WTC11 (cell line): ENCODE measurements at regions not wholly inside any gene's neighbourhood (a gene's known extent, or its start where the extent isn't known, plus 50 kb on each side); places are given as distances from the start of the nearest gene placed in this dataset.

Source experiments
- ATAC-seq: fragments of 200-7000 bp; cut with Tn5 transposase; 2 replicates; pipeline ENCODE4 v1.10.0; 2021; ENCODE audit warnings: mild to moderate bottlenecking, moderate library complexity
- CTCF ChIA-PET: fragments of 300-600 bp; sonication (Branson Sonifier 250); formaldehyde crosslinking; loops from one replicate; lab custom pipeline; 2021; ENCODE audit warnings: antibody characterized with exemption; lab: Charles Lee
- POLR2A ChIA-PET: fragments of 350-600 bp; sonication (Branson Sonifier 250); formaldehyde crosslinking; loops from one replicate; lab custom pipeline; 2021; ENCODE audit warnings: antibody characterized with exemption; lab: Charles Lee
- DNase-seq: peaks from one replicate; pipeline ENCODE4 v3.0.0; 2021; ENCODE audit warnings: low spot score
- H3K27ac Mint-ChIP-seq: 2 replicates; pipeline ENCODE4 v1.8.0; 2021; ENCODE audit warnings: mixed read lengths
- H3K27me3 Mint-ChIP-seq: 2 replicates; pipeline ENCODE4 v1.8.0; 2021; ENCODE audit warnings: low read depth, mild to moderate bottlenecking, moderate library complexity, mixed read lengths
- H3K36me3 Mint-ChIP-seq: 2 replicates; pipeline ENCODE4 v1.8.0; 2021; ENCODE audit warnings: mixed read lengths
- H3K4me1 Mint-ChIP-seq: 2 replicates; pipeline ENCODE4 v1.8.0; 2022; ENCODE audit warnings: mixed read lengths
- H3K4me3 Mint-ChIP-seq: 2 replicates; pipeline ENCODE4 v1.8.0; 2021; ENCODE audit warnings: mild to moderate bottlenecking, moderate library complexity, mixed read lengths
- H3K9me3 Mint-ChIP-seq: 2 replicates; pipeline ENCODE4 v1.8.0; 2021; ENCODE audit warnings: mixed read lengths
- CREB1 ChIP-seq: sonication (generic); formaldehyde crosslinking; IDR thresholded peaks from 2 replicates; pipeline ENCODE4 v1.8.0; 2023; ENCODE audit warnings: mild to moderate bottlenecking, missing genetic modification reagents
- ELF4 ChIP-seq: sonication (generic); formaldehyde crosslinking; IDR thresholded peaks from 2 replicates; pipeline ENCODE4 v1.8.1; 2022; ENCODE audit warnings: low read depth, mild to moderate bottlenecking, moderate library complexity, missing genetic modification reagents
- ETV6 ChIP-seq: sonication (generic); formaldehyde crosslinking; IDR thresholded peaks from 2 replicates; pipeline ENCODE4 v1.8.1; 2022; ENCODE audit warnings: mild to moderate bottlenecking, missing genetic modification reagents
- HMGA2 ChIP-seq: fragments of 250-450 bp; sonication (Bioruptor Pico); IDR thresholded peaks from 2 replicates; pipeline ENCODE4 v1.4.0; 2021; ENCODE audit warnings: mild to moderate bottlenecking, moderate library complexity
- NFATC4 ChIP-seq: fragments of 250-450 bp; sonication (Bioruptor Pico); IDR thresholded peaks from 2 replicates; pipeline ENCODE4 v1.9.0; 2021; ENCODE audit warnings: mild to moderate bottlenecking
- PREB ChIP-seq: sonication (generic); formaldehyde crosslinking; IDR thresholded peaks from 2 replicates; pipeline ENCODE4 v1.8.1; 2022; ENCODE audit warnings: mild to moderate bottlenecking, missing genetic modification reagents, moderate library complexity, borderline replicate concordance
- SMAD3 ChIP-seq: sonication (generic); formaldehyde crosslinking; IDR thresholded peaks from 2 replicates; pipeline ENCODE4 v1.8.0; 2022; ENCODE audit warnings: missing genetic modification reagents, mild to moderate bottlenecking, borderline replicate concordance
- SP1 ChIP-seq: sonication (generic); formaldehyde crosslinking; conservative IDR thresholded peaks from 2 replicates; pipeline ENCODE4 v1.8.1; 2022; ENCODE audit warnings: missing genetic modification reagents
- ZBTB21 ChIP-seq: sonication (generic); formaldehyde crosslinking; IDR thresholded peaks from 2 replicates; pipeline ENCODE4 v1.8.1; 2023; ENCODE audit warnings: mild to moderate bottlenecking, missing genetic modification reagents, borderline replicate concordance
- ZNF138 ChIP-seq: sonication (generic); formaldehyde crosslinking; conservative IDR thresholded peaks from 2 replicates; pipeline ENCODE4 v1.8.1; 2022; ENCODE audit warnings: mild to moderate bottlenecking, moderate library complexity, missing genetic modification reagents
- ZNF232 ChIP-seq: sonication (generic); formaldehyde crosslinking; IDR thresholded peaks from 2 replicates; pipeline ENCODE4 v1.8.0; 2022; ENCODE audit warnings: mild to moderate bottlenecking, missing genetic modification reagents
- ZNF423 ChIP-seq: fragments of 250-450 bp; sonication (Bioruptor Pico); IDR thresholded peaks from 2 replicates; pipeline ENCODE4 v2.1.2; 2022; ENCODE audit warnings: mild to moderate bottlenecking, moderate library complexity
- ZNF425 ChIP-seq: fragments of 250-450 bp; sonication (Bioruptor Pico); conservative IDR thresholded peaks from 2 replicates; pipeline ENCODE4 v1.9.0; 2021; ENCODE audit warnings: mild to moderate bottlenecking
- TF ChIP-seq, protein P1 (sequence below): sonication (generic); formaldehyde crosslinking; IDR thresholded peaks from 2 replicates; pipeline ENCODE4 v1.8.1; 2023; ENCODE audit warnings: mild to moderate bottlenecking, missing genetic modification reagents, moderate library complexity
- TF ChIP-seq, protein P2 (sequence below): sonication (generic); formaldehyde crosslinking; IDR thresholded peaks from 2 replicates; pipeline ENCODE4 v1.8.0; 2022; ENCODE audit warnings: mild to moderate bottlenecking, missing genetic modification reagents
- TF ChIP-seq, protein P3 (sequence below): sonication (generic); formaldehyde crosslinking; IDR thresholded peaks from 2 replicates; pipeline ENCODE4 v1.8.0; 2023; ENCODE audit warnings: missing genetic modification reagents, mild to moderate bottlenecking, borderline replicate concordance
- TF ChIP-seq, protein P4 (sequence below): fragments of 250-450 bp; sonication (Bioruptor Pico); IDR thresholded peaks from 2 replicates; pipeline ENCODE4 v2.1.2; 2022; ENCODE audit warnings: mild to moderate bottlenecking, moderate library complexity
- TF ChIP-seq, protein P5 (sequence below): sonication (generic); formaldehyde crosslinking; IDR thresholded peaks from 2 replicates; pipeline ENCODE4 v1.8.0; 2022; ENCODE audit warnings: missing genetic modification reagents
- TF ChIP-seq, protein P6 (sequence below): fragments of 250-450 bp; sonication (Bioruptor Pico); IDR thresholded peaks from 2 replicates; pipeline ENCODE4 v1.9.0; 2021; ENCODE audit warnings: mild to moderate bottlenecking

GRCh38 chr7:35399216-35399615 lies 145.3 kb upstream of the TBX20 start:
- ATAC-seq: no peak
- 0 out of 2 replicates have a peak, but pooled peaks cover 3% of the 10 kb centered on the region for H3K4me1 Mint-ChIP-seq
- CTCF ChIA-PET: no interaction called here
- TF ChIP-seq HMGA2 (no peak), SMAD3 (CRISPR knock-in tag) (no peak), ZNF425 (CRISPR knock-in tag) (no peak), CREB1 (CRISPR knock-in tag) (no peak), ZNF232 (CRISPR knock-in tag) (no peak), ZNF138 (CRISPR knock-in tag) (no peak), ETV6 (no peak), SP1 (CRISPR knock-in tag) (no peak), ELF4 (CRISPR knock-in tag) (no peak), PREB (CRISPR knock-in tag) (no peak), NFATC4 (CRISPR knock-in tag) (no peak), ZBTB21 (no peak), ZNF423 (no peak)
- TF ChIP-seq, protein P1, sequence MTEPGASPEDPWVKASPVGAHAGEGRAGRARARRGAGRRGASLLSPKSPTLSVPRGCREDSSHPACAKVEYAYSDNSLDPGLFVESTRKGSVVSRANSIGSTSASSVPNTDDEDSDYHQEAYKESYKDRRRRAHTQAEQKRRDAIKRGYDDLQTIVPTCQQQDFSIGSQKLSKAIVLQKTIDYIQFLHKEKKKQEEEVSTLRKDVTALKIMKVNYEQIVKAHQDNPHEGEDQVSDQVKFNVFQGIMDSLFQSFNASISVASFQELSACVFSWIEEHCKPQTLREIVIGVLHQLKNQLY (CRISPR knock-in tag): no peak
- TF ChIP-seq, protein P2, sequence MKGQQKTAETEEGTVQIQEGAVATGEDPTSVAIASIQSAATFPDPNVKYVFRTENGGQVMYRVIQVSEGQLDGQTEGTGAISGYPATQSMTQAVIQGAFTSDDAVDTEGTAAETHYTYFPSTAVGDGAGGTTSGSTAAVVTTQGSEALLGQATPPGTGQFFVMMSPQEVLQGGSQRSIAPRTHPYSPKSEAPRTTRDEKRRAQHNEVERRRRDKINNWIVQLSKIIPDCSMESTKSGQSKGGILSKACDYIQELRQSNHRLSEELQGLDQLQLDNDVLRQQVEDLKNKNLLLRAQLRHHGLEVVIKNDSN (CRISPR knock-in tag): no peak
- TF ChIP-seq, protein P3, sequence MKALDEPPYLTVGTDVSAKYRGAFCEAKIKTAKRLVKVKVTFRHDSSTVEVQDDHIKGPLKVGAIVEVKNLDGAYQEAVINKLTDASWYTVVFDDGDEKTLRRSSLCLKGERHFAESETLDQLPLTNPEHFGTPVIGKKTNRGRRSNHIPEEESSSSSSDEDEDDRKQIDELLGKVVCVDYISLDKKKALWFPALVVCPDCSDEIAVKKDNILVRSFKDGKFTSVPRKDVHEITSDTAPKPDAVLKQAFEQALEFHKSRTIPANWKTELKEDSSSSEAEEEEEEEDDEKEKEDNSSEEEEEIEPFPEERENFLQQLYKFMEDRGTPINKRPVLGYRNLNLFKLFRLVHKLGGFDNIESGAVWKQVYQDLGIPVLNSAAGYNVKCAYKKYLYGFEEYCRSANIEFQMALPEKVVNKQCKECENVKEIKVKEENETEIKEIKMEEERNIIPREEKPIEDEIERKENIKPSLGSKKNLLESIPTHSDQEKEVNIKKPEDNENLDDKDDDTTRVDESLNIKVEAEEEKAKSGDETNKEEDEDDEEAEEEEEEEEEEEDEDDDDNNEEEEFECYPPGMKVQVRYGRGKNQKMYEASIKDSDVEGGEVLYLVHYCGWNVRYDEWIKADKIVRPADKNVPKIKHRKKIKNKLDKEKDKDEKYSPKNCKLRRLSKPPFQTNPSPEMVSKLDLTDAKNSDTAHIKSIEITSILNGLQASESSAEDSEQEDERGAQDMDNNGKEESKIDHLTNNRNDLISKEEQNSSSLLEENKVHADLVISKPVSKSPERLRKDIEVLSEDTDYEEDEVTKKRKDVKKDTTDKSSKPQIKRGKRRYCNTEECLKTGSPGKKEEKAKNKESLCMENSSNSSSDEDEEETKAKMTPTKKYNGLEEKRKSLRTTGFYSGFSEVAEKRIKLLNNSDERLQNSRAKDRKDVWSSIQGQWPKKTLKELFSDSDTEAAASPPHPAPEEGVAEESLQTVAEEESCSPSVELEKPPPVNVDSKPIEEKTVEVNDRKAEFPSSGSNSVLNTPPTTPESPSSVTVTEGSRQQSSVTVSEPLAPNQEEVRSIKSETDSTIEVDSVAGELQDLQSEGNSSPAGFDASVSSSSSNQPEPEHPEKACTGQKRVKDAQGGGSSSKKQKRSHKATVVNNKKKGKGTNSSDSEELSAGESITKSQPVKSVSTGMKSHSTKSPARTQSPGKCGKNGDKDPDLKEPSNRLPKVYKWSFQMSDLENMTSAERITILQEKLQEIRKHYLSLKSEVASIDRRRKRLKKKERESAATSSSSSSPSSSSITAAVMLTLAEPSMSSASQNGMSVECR (CRISPR knock-in tag): no peak
- TF ChIP-seq, protein P4, sequence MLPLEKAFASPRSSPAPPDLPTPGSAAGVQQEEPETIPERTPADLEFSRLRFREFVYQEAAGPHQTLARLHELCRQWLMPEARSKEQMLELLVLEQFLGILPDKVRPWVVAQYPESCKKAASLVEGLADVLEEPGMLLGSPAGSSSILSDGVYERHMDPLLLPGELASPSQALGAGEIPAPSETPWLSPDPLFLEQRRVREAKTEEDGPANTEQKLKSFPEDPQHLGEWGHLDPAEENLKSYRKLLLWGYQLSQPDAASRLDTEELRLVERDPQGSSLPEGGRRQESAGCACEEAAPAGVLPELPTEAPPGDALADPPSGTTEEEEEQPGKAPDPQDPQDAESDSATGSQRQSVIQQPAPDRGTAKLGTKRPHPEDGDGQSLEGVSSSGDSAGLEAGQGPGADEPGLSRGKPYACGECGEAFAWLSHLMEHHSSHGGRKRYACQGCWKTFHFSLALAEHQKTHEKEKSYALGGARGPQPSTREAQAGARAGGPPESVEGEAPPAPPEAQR (CRISPR knock-in tag): no peak
- TF ChIP-seq, protein P5, sequence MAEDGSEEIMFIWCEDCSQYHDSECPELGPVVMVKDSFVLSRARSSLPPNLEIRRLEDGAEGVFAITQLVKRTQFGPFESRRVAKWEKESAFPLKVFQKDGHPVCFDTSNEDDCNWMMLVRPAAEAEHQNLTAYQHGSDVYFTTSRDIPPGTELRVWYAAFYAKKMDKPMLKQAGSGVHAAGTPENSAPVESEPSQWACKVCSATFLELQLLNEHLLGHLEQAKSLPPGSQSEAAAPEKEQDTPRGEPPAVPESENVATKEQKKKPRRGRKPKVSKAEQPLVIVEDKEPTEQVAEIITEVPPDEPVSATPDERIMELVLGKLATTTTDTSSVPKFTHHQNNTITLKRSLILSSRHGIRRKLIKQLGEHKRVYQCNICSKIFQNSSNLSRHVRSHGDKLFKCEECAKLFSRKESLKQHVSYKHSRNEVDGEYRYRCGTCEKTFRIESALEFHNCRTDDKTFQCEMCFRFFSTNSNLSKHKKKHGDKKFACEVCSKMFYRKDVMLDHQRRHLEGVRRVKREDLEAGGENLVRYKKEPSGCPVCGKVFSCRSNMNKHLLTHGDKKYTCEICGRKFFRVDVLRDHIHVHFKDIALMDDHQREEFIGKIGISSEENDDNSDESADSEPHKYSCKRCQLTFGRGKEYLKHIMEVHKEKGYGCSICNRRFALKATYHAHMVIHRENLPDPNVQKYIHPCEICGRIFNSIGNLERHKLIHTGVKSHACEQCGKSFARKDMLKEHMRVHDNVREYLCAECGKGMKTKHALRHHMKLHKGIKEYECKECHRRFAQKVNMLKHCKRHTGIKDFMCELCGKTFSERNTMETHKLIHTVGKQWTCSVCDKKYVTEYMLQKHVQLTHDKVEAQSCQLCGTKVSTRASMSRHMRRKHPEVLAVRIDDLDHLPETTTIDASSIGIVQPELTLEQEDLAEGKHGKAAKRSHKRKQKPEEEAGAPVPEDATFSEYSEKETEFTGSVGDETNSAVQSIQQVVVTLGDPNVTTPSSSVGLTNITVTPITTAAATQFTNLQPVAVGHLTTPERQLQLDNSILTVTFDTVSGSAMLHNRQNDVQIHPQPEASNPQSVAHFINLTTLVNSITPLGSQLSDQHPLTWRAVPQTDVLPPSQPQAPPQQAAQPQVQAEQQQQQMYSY (CRISPR knock-in tag): no peak
- TF ChIP-seq, protein P6, sequence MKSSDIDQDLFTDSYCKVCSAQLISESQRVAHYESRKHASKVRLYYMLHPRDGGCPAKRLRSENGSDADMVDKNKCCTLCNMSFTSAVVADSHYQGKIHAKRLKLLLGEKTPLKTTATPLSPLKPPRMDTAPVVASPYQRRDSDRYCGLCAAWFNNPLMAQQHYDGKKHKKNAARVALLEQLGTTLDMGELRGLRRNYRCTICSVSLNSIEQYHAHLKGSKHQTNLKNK (CRISPR knock-in tag): no peak
- H3K4me3 Mint-ChIP-seq: no peak overlapping the region
- no peak for DNase-seq
- no peak overlapping the region for H3K27ac Mint-ChIP-seq
- no peaks in the 10 kb centered on the region for H3K36me3 Mint-ChIP-seq
- POLR2A ChIA-PET: no interaction called here
- H3K27me3 Mint-ChIP-seq: peaks cover 7% of the 10 kb centered on the region
- H3K9me3 Mint-ChIP-seq: no peaks in the 10 kb centered on the region
